Skeletal muscle tissue (tissue), 3 donors: ENCODE measurements at regions not wholly inside any gene's neighbourhood (a gene's known extent, or its start where the extent isn't known, plus 50 kb on each side); places are given as distances from the start of the nearest gene placed in this dataset.

Experiments used
- H3K27ac ChIP-seq: one replicate; pipeline ENCODE4 v1.7.0; 2013; ENCODE audit warnings: mild to moderate bottlenecking, low read depth, low read length, inconsistent platforms
- H3K27me3 ChIP-seq, 3 donors: one replicate each; pipeline ENCODE4 v1.7.0; 2013; ENCODE audit warnings: low read length in 3 of 3; ENCODE audit not compliant: control insufficient read depth in 3 of 3, insufficient read depth in 3 of 3
- H3K36me3 ChIP-seq, 3 donors: one replicate each; pipeline ENCODE4 v1.7.0; 2013; ENCODE audit warnings: low read length in 3 of 3; ENCODE audit not compliant: control insufficient read depth in 3 of 3, insufficient read depth in 3 of 3
- H3K4me1 ChIP-seq, 3 donors: one replicate each; pipeline ENCODE4 v1.7.0; 2013; ENCODE audit warnings: low read length in 3 of 3, mild to moderate bottlenecking in 3 of 3; ENCODE audit not compliant: control insufficient read depth in 3 of 3, insufficient read depth in 3 of 3
- H3K4me3 ChIP-seq, 3 donors: one replicate each; pipeline ENCODE4 v1.7.0; 2013; ENCODE audit warnings: low read length in 3 of 3
- H3K9ac ChIP-seq, 3 donors: one replicate each; pipeline ENCODE4 v1.7.0; 2013; ENCODE audit warnings: low read length in 3 of 3, mild to moderate bottlenecking in 3 of 3, moderate library complexity in 2 of 3, low read depth in 1 of 3
- H3K9me3 ChIP-seq, 3 donors: one replicate each; pipeline ENCODE4 v1.7.0; 2013; ENCODE audit warnings: low read length in 3 of 3; ENCODE audit not compliant: control insufficient read depth in 3 of 3
- donor health status: Osteomylitis.

- no peaks in the 10 kb centered on the region for H3K36me3 ChIP-seq
These were observed 534.6 kb downstream of the TFEC start for GRCh38 chr7:115496006-115496405.

DNA sequence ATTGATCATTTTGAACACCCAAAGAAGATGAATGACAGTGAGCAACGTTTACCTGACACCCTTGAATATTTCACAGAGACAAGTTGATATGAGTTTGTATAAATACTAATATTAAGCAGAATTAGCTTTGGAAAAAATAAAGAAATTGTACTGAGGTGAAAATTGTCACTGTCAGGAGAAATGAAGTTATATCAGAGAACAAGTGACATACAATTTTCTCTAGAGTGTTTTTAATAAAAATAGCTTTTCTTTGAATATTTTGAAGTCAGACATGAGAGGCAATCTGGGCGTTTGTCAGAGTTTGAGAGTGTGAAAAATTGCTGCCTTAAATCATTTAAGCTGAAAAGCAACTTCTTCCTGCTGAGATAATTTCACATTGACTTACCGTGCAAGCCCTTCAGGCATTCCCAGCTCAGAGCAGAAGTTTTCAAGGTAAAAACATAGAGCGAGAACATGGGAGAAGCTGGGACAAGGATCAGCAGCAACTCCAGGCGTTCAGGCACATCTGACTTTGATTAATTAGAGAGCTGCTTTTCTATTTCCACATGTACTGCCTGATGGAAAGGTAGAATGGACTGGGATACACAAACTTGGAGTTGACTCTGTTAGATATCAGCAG lies 535.9 kb downstream of the TFEC start:
- Histone ChIP-seq H3K9me3 (no peaks in the 10 kb centered on the region), H3K27me3 (no peaks in the 10 kb centered on the region), H3K36me3 (no peaks in the 10 kb centered on the region), H3K4me1 (no peaks in the 10 kb centered on the region), H3K27ac (no peak overlapping the region), H3K9ac (no peak overlapping the region), H3K4me3 (no peak overlapping the region)

More at GRCh38 chr7:115496006-115496405, 534.6 kb downstream of the TFEC start:
- H3K4me3 ChIP-seq, result no peak overlapping the region
- no peaks in the 10 kb centered on the region for H3K27me3 ChIP-seq
- no peaks in the 10 kb centered on the region for H3K4me1 ChIP-seq
- no peaks in the 10 kb centered on the region for H3K9me3 ChIP-seq
- no peak overlapping the region for H3K27ac ChIP-seq
- H3K9ac ChIP-seq, result no peak overlapping the region

- no peak overlapping the region for H3K4me3 ChIP-seq
- H3K9me3 ChIP-seq, result no peaks in the 10 kb centered on the region
- no peaks in the 10 kb centered on the region for H3K36me3 ChIP-seq
These were observed 537.2 kb downstream of the TFEC start for GRCh38 chr7:115493381-115493780.

DNA sequence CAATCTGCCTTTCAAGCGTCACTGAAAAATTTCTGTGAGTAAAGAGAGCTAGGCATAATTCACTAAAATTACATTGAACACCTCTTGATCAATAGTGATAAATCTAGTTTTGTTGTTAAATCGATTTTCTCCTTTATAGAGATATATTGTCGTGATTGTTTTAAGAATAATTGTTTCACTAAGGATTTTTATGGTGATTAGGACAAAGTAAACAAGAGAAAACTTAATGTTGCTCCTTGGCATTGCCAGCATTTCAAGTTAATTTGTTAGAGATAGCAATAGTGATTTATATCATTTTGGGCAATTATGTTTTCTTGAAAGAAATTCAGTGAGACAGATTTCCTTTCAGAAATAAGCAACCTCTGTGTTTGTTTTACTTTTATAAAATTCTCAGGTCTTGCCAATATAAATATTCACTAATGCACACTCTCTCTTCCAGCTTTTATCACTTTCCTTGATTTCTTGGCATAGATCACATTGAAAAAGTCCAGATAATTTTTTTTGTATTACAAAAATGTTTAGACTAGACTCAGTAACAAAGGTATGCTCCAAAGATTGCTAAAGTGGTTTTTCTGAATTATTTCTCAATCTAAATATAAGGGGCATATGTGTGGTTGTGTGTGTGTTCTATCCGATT lies 538.7 kb downstream of the TFEC start:
- Histone ChIP-seq H3K27me3 (no peaks in the 10 kb centered on the region), H3K27ac (no peak overlapping the region), H3K4me1 (no peaks in the 10 kb centered on the region), H3K4me3 (no peak overlapping the region), H3K9ac (no peak overlapping the region), H3K9me3 (no peaks in the 10 kb centered on the region), H3K36me3 (no peaks in the 10 kb centered on the region)

More at GRCh38 chr7:115493381-115493780, 537.2 kb downstream of the TFEC start:
- H3K4me1 ChIP-seq, result no peaks in the 10 kb centered on the region
- no peak overlapping the region for H3K27ac ChIP-seq
- H3K27me3 ChIP-seq, result no peaks in the 10 kb centered on the region
- H3K9ac ChIP-seq, result no peak overlapping the region

- Histone ChIP-seq H3K9ac (no peak overlapping the region), H3K4me3 (no peak overlapping the region), H3K27ac (no peak overlapping the region), H3K4me1 (peaks cover 0 to 7% (median 0%) of the 10 kb centered on the region in 3 donors), H3K9me3 (no peaks in the 10 kb centered on the region), H3K27me3 (peaks cover 0 to 11% (median 7%) of the 10 kb centered on the region in 3 donors), H3K36me3 (no peaks in the 10 kb centered on the region)
These were observed 551.1 kb downstream of the TFEC start for GRCh38 chr7:115479448-115479847.

DNA sequence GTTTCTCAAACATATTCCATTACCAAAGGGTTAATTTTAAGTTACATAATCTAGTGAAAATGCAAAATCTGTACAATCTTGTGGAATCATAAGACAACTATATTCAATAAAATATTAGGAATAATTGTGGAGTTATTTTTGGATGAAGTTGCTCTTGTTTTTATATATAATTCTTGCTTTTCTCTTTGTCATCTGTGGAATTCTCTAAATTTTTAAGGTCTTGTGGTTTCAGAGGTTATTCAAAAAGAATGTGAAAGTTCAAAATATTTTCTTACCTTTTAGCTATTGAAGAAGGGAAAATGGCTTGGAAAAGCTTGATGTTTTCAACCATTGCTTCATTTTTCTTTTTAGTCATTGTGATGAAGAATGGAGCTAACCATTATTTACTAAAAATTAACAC lies 552.1 kb downstream of the TFEC start:
- Histone ChIP-seq H3K4me1 (peaks cover 0 to 7% (median 0%) of the 10 kb centered on the region in 3 donors), H3K27ac (no peak overlapping the region), H3K36me3 (no peaks in the 10 kb centered on the region), H3K4me3 (no peak overlapping the region), H3K9ac (no peak overlapping the region), H3K9me3 (no peaks in the 10 kb centered on the region), H3K27me3 (peaks cover 0 to 11% (median 7%) of the 10 kb centered on the region in 3 donors)

DNA sequence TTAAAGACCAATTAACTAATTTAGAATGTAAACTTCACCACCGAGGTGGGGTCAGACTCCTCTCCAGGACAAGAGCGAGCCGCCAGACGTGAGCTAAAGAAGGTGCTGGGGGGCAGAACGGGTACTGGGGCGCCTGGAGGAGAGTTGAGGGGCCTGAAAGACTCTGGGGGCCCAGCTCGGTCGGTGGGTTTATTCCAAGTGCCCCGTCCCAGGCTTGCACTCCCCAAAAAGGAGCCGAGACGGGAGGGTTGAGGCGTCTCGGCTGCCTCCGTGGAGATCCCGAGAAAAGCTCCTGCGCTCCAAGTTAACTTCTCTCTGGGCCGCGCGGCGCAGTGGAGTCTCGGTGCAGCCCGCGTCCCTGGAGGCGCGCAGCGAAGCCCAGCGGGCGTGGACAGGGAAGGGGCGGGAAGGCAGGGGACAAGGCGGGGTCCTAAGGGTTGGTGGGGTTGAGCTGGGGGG lies 553.3 kb downstream of the TFEC start:
- peaks cover 0 to 11% (median 7%) of the 10 kb centered on the region in 3 donors for H3K27me3 ChIP-seq
- H3K9ac ChIP-seq, result no peak overlapping the region

GRCh38 chr7:115476671-115477181 lies 553.8 kb downstream of the TFEC start:
- Histone ChIP-seq H3K27me3 (peaks cover 0 to 11% (median 7%) of the 10 kb centered on the region in 3 donors), H3K4me3 (peak overlapping the region in 1 of 3 donors; percentile 5), H3K9ac (no peak overlapping the region), H3K9me3 (no peaks in the 10 kb centered on the region), H3K36me3 (no peaks in the 10 kb centered on the region), H3K4me1 (peaks cover 0 to 7% (median 0%) of the 10 kb centered on the region in 3 donors), H3K27ac (no peak overlapping the region)

More for the DNA sequence above, 553.3 kb downstream of the TFEC start:
- Histone ChIP-seq H3K4me1 (peaks cover 0 to 7% (median 0%) of the 10 kb centered on the region in 3 donors), H3K36me3 (no peaks in the 10 kb centered on the region), H3K9me3 (no peaks in the 10 kb centered on the region), H3K4me3 (no peak overlapping the region), H3K27ac (no peak overlapping the region)

DNA sequence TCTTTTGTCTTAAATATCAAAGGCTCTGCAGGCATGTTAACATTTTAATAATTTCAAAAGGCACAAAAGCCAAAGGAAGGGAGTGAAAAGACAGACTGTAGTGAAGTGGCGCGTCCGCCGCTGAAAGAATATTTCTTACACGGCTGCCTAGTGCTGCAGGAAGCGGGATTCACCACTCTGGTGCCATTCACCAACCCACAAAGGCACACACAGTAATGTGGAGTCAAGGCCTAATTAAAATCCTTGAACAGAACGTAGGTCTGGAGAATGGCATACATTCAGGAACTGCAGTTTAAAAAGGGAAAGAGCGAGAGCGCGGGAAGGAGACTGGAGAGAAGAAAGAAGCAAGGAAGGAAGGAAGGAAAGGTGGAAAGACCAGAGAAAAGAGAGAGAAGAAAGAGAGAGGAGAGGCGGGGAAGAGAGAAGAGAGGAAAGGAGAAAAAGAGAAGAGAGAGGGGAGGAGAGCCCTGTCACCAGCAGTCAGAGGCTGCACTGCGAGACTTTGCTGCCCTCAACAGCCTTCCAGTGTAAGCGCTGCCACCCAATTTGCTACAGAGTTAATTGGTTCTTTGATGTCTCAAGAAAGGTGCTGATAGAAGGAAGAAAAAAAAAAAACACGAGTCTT lies 554.0 kb downstream of the MDFIC start:
- Histone ChIP-seq H3K9ac (no peak overlapping the region), H3K27me3 (peaks cover 0 to 11% (median 7%) of the 10 kb centered on the region in 3 donors), H3K4me1 (peaks cover 0 to 7% (median 0%) of the 10 kb centered on the region in 3 donors), H3K4me3 (no peak overlapping the region), H3K27ac (no peak overlapping the region), H3K36me3 (no peaks in the 10 kb centered on the region), H3K9me3 (no peaks in the 10 kb centered on the region)

- Histone ChIP-seq H3K4me3 (no peak overlapping the region), H3K9ac (no peak overlapping the region), H3K27me3 (peaks cover 0 to 11% (median 7%) of the 10 kb centered on the region in 3 donors), H3K4me1 (peaks cover 0 to 7% (median 0%) of the 10 kb centered on the region in 3 donors), H3K27ac (no peak overlapping the region), H3K9me3 (no peaks in the 10 kb centered on the region), H3K36me3 (no peaks in the 10 kb centered on the region)
These were observed 553.3 kb downstream of the MDFIC start for GRCh38 chr7:115475206-115475605.
